ENCODE measurements at regions not wholly inside any gene's neighbourhood (a gene's known extent, or its start where the extent isn't known, plus 50 kb on each side); places are given as distances from the start of the nearest gene placed in this dataset.

- TF ChIP-seq NRF1 (IDR thresholded peaks at IDR 0.05; ENCODE audit: low read depth, low read length) (no peak), REST (IDR thresholded peaks at IDR 0.05; ENCODE audit: low read depth, low read length) (no peak), CTCF (IDR thresholded peaks at IDR 0.05) (no peak), USF2 (IDR thresholded peaks at IDR 0.05; ENCODE audit: borderline replicate concordance, low read depth, low read length) (no peak), SMC3 (IDR thresholded peaks at IDR 0.05; ENCODE audit: low read depth, low read length) (no peak), MXI1 (IDR thresholded peaks at IDR 0.05; ENCODE audit: low read depth, low read length) (no peak), JUND (IDR thresholded peaks at IDR 0.05) (no peak), TEAD4 (IDR thresholded peaks at IDR 0.05; ENCODE audit: borderline replicate concordance, insufficient read depth) (no peak), SIN3A (IDR thresholded peaks at IDR 0.05; ENCODE audit: borderline replicate concordance, low read depth, low read length) (no peak), RAD21 (IDR thresholded peaks at IDR 0.05; ENCODE audit: low read length) (no peak), YY1 (IDR thresholded peaks at IDR 0.05; ENCODE audit: low read depth) (no peak)
Measured at GRCh38 chr17:69884356-69884755, 190.7 kb upstream of the KCNJ16 start.

Data from SK-N-SH (cell line).